ENCODE measurements at regions not wholly inside any gene's neighbourhood (a gene's known extent, or its start where the extent isn't known, plus 50 kb on each side); places are given as distances from the start of the nearest gene placed in this dataset.

- Histone ChIP-seq H3K4me1 (no peaks in the 10 kb centered on the region), H3K27ac (no peak overlapping the region), H3K36me3 (ENCODE audit: low read depth, missing control alignments) (no peaks in the 10 kb centered on the region), H3K4me3 (no peak overlapping the region), H3K27me3 (no peaks in the 10 kb centered on the region), H3K9me3 (no peaks in the 10 kb centered on the region)
- WGBS, 2 donors, result 89% methylated on average over 3 of the region's 3 CpGs; no CpG with 5 or more reads in 1 of the 2 donors
- TF ChIP-seq POLR2A (IDR thresholded peaks at IDR 0.05), result no peak
- TF ChIP-seq CTCF (IDR thresholded peaks at IDR 0.05), result no peak
- DNase-seq, result no peak
- intact Hi-C loops (cut with DNase I; ENCODE audit: low total_unique reads), result no loop called here
These were observed 58.4 kb upstream of the FUT8 start for GRCh38 chr14:65354131-65354530.

GRCh38 chr14:65354715-65355114 is 57.8 kb upstream of the FUT8 start:
- Histone ChIP-seq H3K27ac (no peak overlapping the region), H3K4me1 (no peaks in the 10 kb centered on the region), H3K36me3 (ENCODE audit: low read depth, missing control alignments) (no peaks in the 10 kb centered on the region), H3K9me3 (no peaks in the 10 kb centered on the region), H3K27me3 (no peaks in the 10 kb centered on the region), H3K4me3 (no peak overlapping the region)
- TF ChIP-seq CTCF (IDR thresholded peaks at IDR 0.05) (no peak), POLR2A (IDR thresholded peaks at IDR 0.05) (no peak)
- 73 to 75% methylated on average over 4 of the region's 4 CpGs for WGBS, 2 donors
- intact Hi-C loops (cut with DNase I; ENCODE audit: low total_unique reads), result no loop called here
- DNase-seq, result no peak

DNA sequence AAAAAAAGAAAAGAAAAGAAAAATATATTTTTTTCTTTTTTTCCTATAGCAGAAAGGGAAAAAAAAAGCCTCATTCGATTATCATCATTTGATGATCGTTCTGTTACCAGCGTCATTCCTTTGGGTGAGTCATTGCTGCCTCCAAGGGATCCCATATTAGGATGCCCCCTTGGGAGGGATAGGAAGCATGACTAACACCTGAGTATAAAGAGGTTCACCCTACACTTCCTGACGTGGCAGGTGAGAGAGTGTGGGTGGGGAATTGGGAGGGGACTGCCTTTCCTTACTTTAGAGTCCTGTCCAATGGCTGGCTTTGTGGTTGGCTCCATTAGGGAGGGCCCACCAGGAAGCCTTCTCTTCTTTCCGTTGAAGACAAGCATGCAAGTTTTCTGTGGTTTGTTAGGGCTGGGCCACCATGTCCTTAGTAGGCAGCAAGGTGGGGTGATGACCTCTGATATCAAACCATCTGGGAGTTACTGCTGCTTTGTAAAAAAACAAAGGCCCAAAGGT is 56.1 kb upstream of the FUT8 start:
- H3K4me3 ChIP-seq, result no peak overlapping the region
- H3K36me3 ChIP-seq (ENCODE audit: low read depth, missing control alignments), result no peaks in the 10 kb centered on the region
- 78 to 88% methylated on average over 5 of the region's 5 CpGs for WGBS, 2 donors
- intact Hi-C loops (cut with DNase I; ENCODE audit: low total_unique reads), result no loop called here
- no peak for DNase-seq
- TF ChIP-seq CTCF (IDR thresholded peaks at IDR 0.05) (no peak), POLR2A (IDR thresholded peaks at IDR 0.05) (no peak)
- no peaks in the 10 kb centered on the region for H3K4me1 ChIP-seq
- no peaks in the 10 kb centered on the region for H3K27me3 ChIP-seq
- no peaks in the 10 kb centered on the region for H3K9me3 ChIP-seq
- no peak overlapping the region for H3K27ac ChIP-seq

DNA sequence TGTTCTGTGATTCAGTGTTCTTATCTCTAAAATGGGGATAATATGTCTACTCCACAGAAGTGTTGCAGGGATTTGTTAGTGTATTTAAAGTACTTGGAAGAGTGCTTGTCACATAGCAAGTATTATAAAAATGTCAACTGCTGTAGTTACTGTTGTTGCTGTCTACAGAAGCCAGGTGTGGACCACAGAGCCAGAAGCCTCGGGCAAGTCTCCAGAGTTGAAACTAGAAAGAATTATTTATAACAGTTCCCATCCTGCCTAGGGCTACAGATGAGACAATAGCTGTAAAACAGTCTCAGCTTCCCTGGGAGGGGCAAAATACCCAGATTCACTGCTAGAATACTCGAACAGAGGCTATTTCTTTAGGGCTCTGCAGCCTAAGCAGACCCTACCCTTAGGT is 55.4 kb upstream of the FUT8 start:
- Histone ChIP-seq H3K27me3 (no peaks in the 10 kb centered on the region), H3K27ac (no peak overlapping the region), H3K4me1 (no peaks in the 10 kb centered on the region), H3K9me3 (no peaks in the 10 kb centered on the region), H3K36me3 (ENCODE audit: low read depth, missing control alignments) (no peaks in the 10 kb centered on the region), H3K4me3 (no peak overlapping the region)
- no peak for DNase-seq
- TF ChIP-seq POLR2A (IDR thresholded peaks at IDR 0.05), result no peak
- WGBS, 2 donors, result 73 to 93% methylated on average over 1 to 2 of the region's 2 CpGs
- intact Hi-C loops (cut with DNase I; ENCODE audit: low total_unique reads), result no loop called here

DNA sequence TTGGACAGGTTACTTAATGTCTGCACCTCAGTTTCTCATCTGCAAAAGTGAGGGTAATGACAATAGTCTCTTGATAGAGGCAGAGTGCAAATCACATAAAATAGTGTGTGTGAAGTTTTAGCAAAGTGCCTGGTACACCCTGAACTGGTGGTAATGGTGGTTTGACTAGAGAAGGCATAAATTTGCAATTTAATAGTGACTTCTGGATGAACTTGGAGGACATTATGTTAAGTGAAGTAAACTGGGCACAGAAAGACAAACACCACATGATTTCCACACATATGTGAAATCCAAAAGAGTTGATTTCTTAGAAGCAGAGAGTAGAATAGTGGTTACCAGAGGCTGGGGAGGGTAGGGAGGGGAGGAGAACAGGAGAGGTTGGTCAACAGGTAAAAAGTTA is 54.8 kb upstream of the FUT8 start:
- TF ChIP-seq CTCF (IDR thresholded peaks at IDR 0.05) (no peak), POLR2A (IDR thresholded peaks at IDR 0.05) (no peak)
- no peak overlapping the region for H3K4me3 ChIP-seq
- intact Hi-C loops (cut with DNase I; ENCODE audit: low total_unique reads), result no loop called here
- H3K27ac ChIP-seq, result no peak overlapping the region
- H3K27me3 ChIP-seq, result no peaks in the 10 kb centered on the region
- H3K4me1 ChIP-seq, result no peaks in the 10 kb centered on the region
- no peaks in the 10 kb centered on the region for H3K9me3 ChIP-seq
- no peaks in the 10 kb centered on the region for H3K36me3 ChIP-seq (ENCODE audit: low read depth, missing control alignments)
- DNase-seq, result no peak
